HepG2 (cell line): ENCODE measurements at regions not wholly inside any gene's neighbourhood (a gene's known extent, or its start where the extent isn't known, plus 50 kb on each side); places are given as distances from the start of the nearest gene placed in this dataset.

Experiments
- CREB1 ChIP-seq, 2 experiments: fragments of 450-650 bp in 1 of 2; IDR thresholded peaks; 2 replicates each; pipeline ENCODE4 v1.6.1; 2016 to 2017; ENCODE audit warnings: control low read depth in 1 of 2, mild to moderate bottlenecking in 1 of 2, missing compliant biosample characterization in 1 of 2, missing genetic modification characterization in 1 of 2
- DPF2 ChIP-seq: sonication (generic); formaldehyde crosslinking; IDR thresholded peaks from 2 replicates; pipeline ENCODE4 v1.4.0; 2020; ENCODE audit warnings: mild to moderate bottlenecking, low read depth, missing genetic modification reagents, borderline replicate concordance
- FOXK2 ChIP-seq: fragments of 450-650 bp; IDR thresholded peaks from 2 replicates; pipeline ENCODE4 v1.6.1; 2016
- NBN ChIP-seq: fragments of 450-650 bp; conservative IDR thresholded peaks from 2 replicates; pipeline ENCODE4 v1.6.1; 2017
- SOX6 ChIP-seq, 2 experiments: fragments of 450-650 bp in 1 of 2; sonication (generic) in 1 of 2; formaldehyde crosslinking in 1 of 2; IDR thresholded peaks; 2 replicates each; pipeline versions ENCODE4 v1.4.0 to v1.6.1; 2017 to 2020; ENCODE audit warnings: antibody characterized with exemption in 1 of 2, mild to moderate bottlenecking in 1 of 2, missing genetic modification reagents in 1 of 2
- ZNF20 ChIP-seq: sonication (generic); formaldehyde crosslinking; IDR thresholded peaks from 2 replicates; pipeline ENCODE4 v1.4.0; 2020; ENCODE audit warnings: mild to moderate bottlenecking, moderate library complexity, missing genetic modification reagents
- ZNF207 ChIP-seq: fragments of 450-650 bp; IDR thresholded peaks from 2 replicates; pipeline ENCODE4 v1.6.1; 2016; ENCODE audit warnings: antibody characterized with exemption, borderline replicate concordance
- ZNF333 ChIP-seq: sonication (generic); formaldehyde crosslinking; IDR thresholded peaks from 2 replicates; pipeline ENCODE4 v1.4.0; 2020; ENCODE audit warnings: mild to moderate bottlenecking, missing genetic modification reagents, borderline replicate concordance
- ZNF7 ChIP-seq: IDR thresholded peaks from 2 replicates; pipeline ENCODE4 v1.6.1; 2016; ENCODE audit warnings: missing biosample characterization, missing genetic modification reagents
- TF ChIP-seq, protein P1 (sequence below): sonication (generic); formaldehyde crosslinking; IDR thresholded peaks from 2 replicates; pipeline ENCODE4 v1.4.0; 2020; ENCODE audit warnings: missing genetic modification reagents
- TF ChIP-seq, protein P2 (sequence below): fragments of 450-650 bp; IDR thresholded peaks from 2 replicates; pipeline ENCODE4 v1.6.1; 2017
- TF ChIP-seq, protein P3 (sequence below): sonication (generic); formaldehyde crosslinking; conservative IDR thresholded peaks from 2 replicates; pipeline ENCODE4 v1.5.0; 2020; ENCODE audit warnings: missing genetic modification reagents
- TF ChIP-seq, protein P4 (sequence below): sonication (generic); formaldehyde crosslinking; IDR thresholded peaks from 2 replicates; pipeline ENCODE4 v1.5.0; 2020; ENCODE audit warnings: missing genetic modification reagents, mild to moderate bottlenecking, borderline replicate concordance
- TF ChIP-seq, protein P5 (sequence below): sonication (generic); formaldehyde crosslinking; conservative IDR thresholded peaks from 2 replicates; pipeline ENCODE4 v1.8.0; 2022; ENCODE audit warnings: mild to moderate bottlenecking, moderate library complexity, missing genetic modification reagents
- TF ChIP-seq, protein P6 (sequence below), 2 experiments: fragments of 450-650 bp in 1 of 2; sonication (generic) in 1 of 2; formaldehyde crosslinking; IDR thresholded peaks; 2 replicates each; pipeline versions ENCODE4 v1.5.0 to v1.8.0; 2020 to 2022; ENCODE audit warnings: mild to moderate bottlenecking in 1 of 2, missing genetic modification reagents in 1 of 2
- TF ChIP-seq, protein P7 (sequence below), 2 experiments: sonication (generic) in 1 of 2; formaldehyde crosslinking in 1 of 2; IDR thresholded peaks; 2 replicates each; pipeline versions ENCODE4 v1.5.1 to v1.6.1; 2011 to 2020; ENCODE audit warnings: borderline replicate concordance in 1 of 2, low read depth in 1 of 2, low read length in 1 of 2, mild to moderate bottlenecking in 1 of 2, missing genetic modification reagents in 1 of 2, moderate library complexity in 1 of 2
- TF ChIP-seq, protein P8 (sequence below): sonication (generic); formaldehyde crosslinking; IDR thresholded peaks from 2 replicates; pipeline ENCODE4 v1.8.1; 2023; ENCODE audit warnings: mild to moderate bottlenecking, inconsistent platforms, moderate library complexity, missing genetic modification reagents, borderline replicate concordance

DNA sequence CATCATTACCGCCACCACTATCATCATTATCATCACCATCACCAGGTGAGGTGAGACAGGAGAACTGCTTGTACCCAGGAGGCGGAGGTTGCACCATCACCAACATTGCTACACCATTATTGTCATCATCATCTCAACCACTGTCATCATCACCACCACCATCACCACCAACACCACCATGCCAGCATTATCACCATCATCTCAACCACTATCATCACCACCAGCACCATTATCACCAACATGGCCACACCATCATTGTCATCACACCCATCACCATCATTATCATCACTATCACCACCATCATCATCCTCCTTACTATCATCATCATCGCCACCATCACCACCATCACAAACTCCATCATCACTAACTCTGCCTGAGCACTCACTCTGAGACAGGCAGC lies 661.8 kb upstream of the DEFB115 start (continued):
- TF ChIP-seq, protein P1, sequence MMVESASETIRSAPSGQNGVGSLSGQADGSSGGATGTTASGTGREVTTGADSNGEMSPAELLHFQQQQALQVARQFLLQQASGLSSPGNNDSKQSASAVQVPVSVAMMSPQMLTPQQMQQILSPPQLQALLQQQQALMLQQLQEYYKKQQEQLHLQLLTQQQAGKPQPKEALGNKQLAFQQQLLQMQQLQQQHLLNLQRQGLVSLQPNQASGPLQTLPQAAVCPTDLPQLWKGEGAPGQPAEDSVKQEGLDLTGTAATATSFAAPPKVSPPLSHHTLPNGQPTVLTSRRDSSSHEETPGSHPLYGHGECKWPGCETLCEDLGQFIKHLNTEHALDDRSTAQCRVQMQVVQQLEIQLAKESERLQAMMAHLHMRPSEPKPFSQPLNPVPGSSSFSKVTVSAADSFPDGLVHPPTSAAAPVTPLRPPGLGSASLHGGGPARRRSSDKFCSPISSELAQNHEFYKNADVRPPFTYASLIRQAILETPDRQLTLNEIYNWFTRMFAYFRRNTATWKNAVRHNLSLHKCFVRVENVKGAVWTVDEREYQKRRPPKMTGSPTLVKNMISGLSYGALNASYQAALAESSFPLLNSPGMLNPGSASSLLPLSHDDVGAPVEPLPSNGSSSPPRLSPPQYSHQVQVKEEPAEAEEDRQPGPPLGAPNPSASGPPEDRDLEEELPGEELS (CRISPR knock-in tag), result no peak
- TF ChIP-seq, protein P2, sequence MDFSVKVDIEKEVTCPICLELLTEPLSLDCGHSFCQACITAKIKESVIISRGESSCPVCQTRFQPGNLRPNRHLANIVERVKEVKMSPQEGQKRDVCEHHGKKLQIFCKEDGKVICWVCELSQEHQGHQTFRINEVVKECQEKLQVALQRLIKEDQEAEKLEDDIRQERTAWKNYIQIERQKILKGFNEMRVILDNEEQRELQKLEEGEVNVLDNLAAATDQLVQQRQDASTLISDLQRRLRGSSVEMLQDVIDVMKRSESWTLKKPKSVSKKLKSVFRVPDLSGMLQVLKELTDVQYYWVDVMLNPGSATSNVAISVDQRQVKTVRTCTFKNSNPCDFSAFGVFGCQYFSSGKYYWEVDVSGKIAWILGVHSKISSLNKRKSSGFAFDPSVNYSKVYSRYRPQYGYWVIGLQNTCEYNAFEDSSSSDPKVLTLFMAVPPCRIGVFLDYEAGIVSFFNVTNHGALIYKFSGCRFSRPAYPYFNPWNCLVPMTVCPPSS, result 0 out of 2 replicates have a peak, but pooled peaks have one; percentile 43
- TF ChIP-seq SOX6 (IDR thresholded peaks at IDR 0.05) (peak; percentile 60), SOX6 (CRISPR knock-in tag; IDR thresholded peaks at IDR 0.05) (no peak), ZNF7 (CRISPR knock-in tag) (no peak), ZNF207 (0 out of 2 replicates have a peak, but pooled peaks have one; percentile 49), ZNF333 (no peak), ZNF20 (CRISPR knock-in tag) (no peak), NBN (0 out of 2 replicates have a peak, but pooled peaks have one; percentile 24), DPF2 (no peak), CREB1 (IDR thresholded peaks at IDR 0.05) (peak; percentile 93), CREB1 (CRISPR knock-in tag; IDR thresholded peaks at IDR 0.05) (no peak), FOXK2 (peak; percentile 4; the same call in 1 of the 2 replicates)
- TF ChIP-seq, protein P3, sequence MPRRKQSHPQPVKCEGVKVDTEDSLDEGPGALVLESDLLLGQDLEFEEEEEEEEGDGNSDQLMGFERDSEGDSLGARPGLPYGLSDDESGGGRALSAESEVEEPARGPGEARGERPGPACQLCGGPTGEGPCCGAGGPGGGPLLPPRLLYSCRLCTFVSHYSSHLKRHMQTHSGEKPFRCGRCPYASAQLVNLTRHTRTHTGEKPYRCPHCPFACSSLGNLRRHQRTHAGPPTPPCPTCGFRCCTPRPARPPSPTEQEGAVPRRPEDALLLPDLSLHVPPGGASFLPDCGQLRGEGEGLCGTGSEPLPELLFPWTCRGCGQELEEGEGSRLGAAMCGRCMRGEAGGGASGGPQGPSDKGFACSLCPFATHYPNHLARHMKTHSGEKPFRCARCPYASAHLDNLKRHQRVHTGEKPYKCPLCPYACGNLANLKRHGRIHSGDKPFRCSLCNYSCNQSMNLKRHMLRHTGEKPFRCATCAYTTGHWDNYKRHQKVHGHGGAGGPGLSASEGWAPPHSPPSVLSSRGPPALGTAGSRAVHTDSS (CRISPR knock-in tag), result no peak
- TF ChIP-seq, protein P4, sequence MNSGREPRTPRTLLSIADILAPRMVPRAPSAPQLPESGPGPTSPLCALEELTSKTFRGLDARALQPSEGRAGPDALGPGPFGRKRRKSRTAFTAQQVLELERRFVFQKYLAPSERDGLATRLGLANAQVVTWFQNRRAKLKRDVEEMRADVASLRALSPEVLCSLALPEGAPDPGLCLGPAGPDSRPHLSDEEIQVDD (CRISPR knock-in tag), result no peak
- TF ChIP-seq, protein P5, sequence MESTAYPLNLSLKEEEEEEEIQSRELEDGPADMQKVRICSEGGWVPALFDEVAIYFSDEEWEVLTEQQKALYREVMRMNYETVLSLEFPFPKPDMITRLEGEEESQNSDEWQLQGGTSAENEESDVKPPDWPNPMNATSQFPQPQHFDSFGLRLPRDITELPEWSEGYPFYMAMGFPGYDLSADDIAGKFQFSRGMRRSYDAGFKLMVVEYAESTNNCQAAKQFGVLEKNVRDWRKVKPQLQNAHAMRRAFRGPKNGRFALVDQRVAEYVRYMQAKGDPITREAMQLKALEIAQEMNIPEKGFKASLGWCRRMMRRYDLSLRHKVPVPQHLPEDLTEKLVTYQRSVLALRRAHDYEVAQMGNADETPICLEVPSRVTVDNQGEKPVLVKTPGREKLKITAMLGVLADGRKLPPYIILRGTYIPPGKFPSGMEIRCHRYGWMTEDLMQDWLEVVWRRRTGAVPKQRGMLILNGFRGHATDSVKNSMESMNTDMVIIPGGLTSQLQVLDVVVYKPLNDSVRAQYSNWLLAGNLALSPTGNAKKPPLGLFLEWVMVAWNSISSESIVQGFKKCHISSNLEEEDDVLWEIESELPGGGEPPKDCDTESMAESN (CRISPR knock-in tag), result no peak
- TF ChIP-seq, protein P6, sequence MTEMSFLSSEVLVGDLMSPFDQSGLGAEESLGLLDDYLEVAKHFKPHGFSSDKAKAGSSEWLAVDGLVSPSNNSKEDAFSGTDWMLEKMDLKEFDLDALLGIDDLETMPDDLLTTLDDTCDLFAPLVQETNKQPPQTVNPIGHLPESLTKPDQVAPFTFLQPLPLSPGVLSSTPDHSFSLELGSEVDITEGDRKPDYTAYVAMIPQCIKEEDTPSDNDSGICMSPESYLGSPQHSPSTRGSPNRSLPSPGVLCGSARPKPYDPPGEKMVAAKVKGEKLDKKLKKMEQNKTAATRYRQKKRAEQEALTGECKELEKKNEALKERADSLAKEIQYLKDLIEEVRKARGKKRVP (CRISPR knock-in tag; IDR thresholded peaks at IDR 0.05), result no peak
- TF ChIP-seq, protein P7, sequence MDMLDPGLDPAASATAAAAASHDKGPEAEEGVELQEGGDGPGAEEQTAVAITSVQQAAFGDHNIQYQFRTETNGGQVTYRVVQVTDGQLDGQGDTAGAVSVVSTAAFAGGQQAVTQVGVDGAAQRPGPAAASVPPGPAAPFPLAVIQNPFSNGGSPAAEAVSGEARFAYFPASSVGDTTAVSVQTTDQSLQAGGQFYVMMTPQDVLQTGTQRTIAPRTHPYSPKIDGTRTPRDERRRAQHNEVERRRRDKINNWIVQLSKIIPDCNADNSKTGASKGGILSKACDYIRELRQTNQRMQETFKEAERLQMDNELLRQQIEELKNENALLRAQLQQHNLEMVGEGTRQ (IDR thresholded peaks at IDR 0.05; ENCODE audit: low read depth, low read length), result no peak
- TF ChIP-seq, protein P7 (CRISPR knock-in tag; IDR thresholded peaks at IDR 0.05; ENCODE audit: borderline replicate concordance), result no peak
- TF ChIP-seq, protein P8, sequence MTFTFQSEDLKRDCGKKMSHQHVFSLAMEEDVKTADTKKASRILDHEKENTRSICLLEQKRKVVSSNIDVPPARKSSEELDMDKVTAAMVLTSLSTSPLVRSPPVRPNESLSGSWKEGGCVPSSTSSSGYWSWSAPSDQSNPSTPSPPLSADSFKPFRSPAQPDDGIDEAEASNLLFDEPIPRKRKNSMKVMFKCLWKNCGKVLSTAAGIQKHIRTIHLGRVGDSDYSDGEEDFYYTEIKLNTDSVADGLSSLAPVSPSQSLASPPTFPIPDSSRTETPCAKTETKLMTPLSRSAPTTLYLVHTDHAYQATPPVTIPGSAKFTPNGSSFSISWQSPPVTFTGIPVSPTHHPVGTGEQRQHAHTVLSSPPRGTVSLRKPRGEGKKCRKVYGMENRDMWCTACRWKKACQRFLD (CRISPR knock-in tag), result no peak
